AML-193 (cell line): ENCODE measurements at regions not wholly inside any gene's neighbourhood (a gene's known extent, or its start where the extent isn't known, plus 50 kb on each side); places are given as distances from the start of the nearest gene placed in this dataset.
"Not testable (repeated sequence)": the region's sequence is repeated elsewhere in the genome, so short reads cannot be mapped to it uniquely, and the experiment has no call there.

Source experiments
- DNase-seq, 2 experiments: peaks; one replicate each; lab custom pipeline; 2025; lab: John Stamatoyannopoulos, UW

DNA sequence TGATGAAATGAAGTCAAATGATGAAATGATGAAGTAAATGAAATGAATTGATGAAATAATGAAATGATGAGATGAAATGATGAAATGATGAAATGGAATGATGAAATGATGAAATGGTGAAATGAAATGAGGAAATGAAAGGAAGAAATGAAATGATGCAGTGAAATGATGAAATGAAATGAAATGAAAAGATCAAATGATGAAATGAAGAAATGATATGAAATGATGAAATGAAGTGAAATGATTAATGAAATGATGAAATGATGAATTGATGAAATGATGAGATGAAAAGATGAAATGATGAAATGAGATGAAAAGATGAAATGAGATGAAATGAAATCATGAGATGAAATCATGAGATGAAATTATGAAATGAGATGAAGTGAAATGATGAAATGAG, 139.2 kb upstream of the ERV3-1 start:
- DNase-seq, result not testable (repeated sequence)

DNA sequence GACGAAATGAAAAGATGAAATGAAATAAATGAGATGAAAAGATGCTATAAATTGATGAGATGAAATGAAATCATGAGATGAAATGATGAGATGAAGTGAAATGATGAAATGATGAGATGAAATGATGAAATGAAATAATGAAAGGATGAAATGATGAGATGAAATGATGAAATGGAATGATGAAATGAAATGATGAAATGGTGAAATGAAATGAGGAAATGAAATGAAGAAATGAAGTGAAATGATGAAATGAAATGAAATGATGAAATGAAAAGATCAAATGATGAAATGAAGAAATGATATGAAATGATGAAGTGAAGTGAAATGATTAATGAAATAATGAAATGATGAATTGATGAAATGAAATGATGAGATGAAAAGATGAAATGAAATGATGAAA, 138.5 kb upstream of the ERV3-1 start:
- DNase-seq, result not testable (repeated sequence)

DNA sequence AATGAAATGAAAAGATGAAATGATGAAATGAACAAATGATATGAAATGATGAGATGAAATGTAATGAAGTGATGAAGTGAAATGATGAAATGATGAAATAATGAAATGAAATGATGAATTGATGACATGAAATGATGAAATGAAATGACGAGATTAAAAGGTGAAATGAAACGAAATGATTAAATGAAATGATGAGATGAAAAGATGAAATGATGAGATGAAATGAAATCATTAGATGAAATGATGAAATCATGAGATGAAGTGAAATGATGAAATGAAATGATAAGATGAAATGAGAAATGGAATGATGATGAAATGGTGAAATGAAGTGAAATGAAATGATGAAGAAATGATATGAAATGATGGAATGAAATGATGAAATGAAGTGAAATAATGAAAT, 138.1 kb upstream of the ERV3-1 start:
- not testable (repeated sequence) for DNase-seq

DNA sequence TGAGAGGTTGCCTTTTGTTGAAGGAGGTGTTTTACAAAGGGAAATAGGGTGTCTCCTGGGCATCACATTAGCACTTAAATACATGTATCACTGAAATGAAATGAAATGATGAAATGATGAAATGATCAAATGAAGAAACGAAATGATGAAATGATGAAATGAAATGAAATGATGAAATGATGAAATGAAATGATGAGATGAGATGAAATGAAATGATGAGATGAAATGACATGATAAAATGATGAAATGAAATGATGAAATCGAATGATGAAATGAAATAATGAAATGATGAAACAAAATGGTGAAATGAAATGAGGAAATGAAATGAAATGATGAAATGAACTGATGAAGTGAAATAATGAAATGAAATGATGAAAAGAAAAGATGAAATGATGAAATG, 137.6 kb upstream of the ERV3-1 start:
- DNase-seq, result not testable (repeated sequence)

DNA sequence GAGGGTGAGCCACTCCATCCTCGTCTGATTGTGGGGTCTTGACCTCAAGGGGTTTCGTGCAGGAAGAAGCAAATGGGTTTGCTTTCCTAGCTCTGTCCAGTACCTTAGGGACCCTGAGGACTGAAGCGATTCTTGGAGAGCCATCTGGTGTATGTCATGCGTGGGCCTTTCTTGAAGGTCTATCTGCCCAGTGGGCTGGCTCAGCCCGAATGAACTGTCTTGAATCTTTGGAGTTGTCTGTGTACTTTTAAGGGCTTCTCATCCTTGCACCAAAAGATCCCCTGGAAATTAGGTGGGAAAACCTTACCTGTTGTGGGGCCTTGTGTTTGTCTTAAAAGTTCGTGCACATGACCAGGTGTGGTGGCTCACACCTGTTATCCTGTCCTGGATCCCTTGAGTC, 135.4 kb upstream of the ERV3-1 start:
- DNase-seq, result not testable (repeated sequence)

DNA sequence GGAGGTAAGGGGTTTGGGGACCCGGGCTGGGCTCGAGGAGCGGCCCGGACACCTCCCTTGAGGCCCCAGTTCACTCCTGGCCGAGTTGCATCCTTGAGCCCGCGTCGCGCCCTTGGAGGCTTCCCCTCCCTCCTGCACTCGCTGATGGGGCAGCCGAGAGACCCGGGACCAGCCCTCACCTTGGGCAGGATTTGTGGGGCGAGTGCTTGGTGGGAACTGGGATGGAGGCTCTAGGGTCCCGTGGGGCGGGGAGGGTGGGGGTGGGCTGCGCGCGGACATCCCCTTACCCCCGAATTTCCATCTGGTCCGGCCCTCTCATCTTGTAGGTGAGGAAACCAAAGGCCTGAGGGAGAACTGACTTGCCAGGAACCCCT, 134.9 kb upstream of the ERV3-1 start:
- DNase-seq, result not testable (repeated sequence)

DNA sequence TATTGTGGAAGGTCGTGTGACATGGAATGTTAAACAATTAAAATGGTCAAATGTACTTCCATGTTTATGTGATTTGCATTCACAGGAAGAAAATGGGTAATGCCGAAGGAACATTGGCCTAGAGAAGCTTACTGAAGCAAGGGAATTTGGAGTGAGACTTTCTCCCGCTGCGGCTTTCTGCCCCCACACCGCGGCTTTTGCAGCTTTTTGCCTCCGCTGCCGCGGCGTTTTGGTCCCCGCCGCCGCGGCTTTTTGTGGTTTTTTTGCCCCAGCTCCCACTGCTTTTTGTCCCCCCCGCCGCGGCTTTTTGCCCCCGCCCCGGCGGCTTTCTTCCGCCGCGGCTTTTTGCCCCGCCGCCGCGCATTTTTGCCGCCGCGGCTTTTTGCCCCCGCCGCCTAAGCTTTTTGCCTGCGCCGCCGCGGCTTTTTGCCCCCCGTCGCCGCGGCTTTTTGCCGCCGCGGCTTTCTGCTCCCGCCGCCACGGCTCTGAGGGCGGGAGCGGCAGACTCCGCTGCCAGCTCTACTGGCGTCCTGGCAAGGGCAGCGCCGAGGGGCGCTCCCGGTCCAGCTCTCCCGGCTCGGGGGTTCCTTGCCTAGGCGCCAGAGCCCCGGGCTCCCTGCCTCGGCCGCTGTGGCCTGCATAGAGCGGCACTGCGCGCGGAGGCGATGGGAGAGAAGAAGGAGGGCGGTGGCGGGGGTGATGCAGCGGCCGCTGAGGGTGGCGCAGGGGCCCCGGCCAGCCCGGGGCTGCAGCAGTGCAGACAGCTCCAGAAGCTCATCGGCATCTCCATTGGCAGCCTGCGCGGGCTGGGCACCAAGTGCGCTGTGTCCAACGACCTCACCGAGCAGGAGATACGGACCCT, 134.3 kb upstream of the ERV3-1 start:
- DNase-seq, result not testable (repeated sequence)

DNA sequence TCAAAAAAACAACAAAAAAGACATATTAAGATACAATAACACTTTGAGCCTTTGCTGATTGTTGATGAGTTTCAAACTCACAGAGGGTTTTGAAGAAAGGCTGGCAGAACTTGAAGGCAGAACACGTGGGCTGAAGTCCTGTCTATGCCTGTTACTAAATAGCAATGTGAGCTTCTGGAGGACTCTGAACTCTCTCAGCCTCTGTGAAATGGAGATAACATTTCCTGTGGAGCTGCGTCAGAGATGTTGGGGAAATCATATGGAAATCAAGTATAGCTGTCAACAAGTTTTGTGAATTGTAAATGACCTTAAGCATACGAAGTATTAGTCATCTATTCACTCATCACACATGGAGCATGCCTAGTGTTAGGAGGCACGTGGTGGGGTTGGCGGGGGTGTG, 130.4 kb upstream of the ERV3-1 start:
- not testable (repeated sequence) for DNase-seq

DNA sequence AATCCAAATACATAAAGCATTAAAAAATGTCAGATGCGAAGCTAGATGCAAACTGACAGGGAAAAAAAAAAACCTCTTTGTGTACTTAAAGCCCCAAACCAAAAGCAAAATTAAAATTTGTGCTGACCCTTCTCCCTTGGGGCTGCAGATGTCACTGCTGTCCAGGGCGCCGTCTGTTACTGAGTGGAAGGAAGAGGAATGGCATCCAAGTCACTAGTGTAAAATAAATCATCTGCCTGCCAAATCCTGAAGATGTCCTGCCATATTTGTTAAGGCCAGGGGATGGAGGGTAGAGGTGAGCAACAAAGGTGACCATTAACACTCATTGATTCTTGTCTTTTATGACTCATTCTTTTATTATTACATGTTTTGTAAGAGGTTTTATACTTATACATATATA, 126.6 kb upstream of the ERV3-1 start:
- not testable (repeated sequence) for DNase-seq

DNA sequence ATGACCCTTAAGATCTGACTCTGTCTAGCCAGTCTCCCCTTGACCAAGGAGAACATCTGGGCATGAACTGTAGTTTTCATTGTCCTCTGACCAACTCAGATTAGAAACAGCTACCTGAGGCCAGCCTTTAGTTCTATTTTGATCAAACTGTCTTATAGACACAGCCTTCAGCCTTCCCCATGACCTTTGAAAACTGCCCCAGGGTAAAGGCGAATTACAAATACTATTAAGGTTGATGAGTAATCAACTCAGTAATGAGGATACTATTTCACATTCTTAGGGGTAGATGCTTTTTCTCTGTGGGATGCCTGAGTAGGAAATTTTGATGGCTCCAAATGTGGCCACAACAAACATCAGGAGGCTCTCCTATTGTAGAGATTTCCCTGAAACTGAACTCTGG, 125.8 kb upstream of the ERV3-1 start:
- not testable (repeated sequence) for DNase-seq

DNA sequence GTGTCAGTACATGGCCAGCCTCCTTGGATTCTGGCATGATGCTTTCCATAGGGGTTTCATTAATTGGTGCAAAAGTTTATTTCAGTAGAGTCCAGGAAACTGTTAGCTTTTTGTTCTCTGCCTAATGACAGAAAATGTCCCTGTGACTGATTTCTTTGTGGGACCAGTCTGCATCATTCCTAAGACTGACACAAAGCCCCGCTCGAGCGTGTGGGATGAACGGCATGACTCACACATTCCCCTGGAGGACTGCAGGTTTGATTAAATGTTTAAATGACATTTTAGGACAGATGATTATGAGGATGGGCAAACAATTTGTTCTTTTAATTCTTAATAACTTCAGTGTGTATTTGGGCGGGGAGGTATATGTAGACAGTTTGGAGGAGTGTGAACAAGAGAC, 120.9 kb upstream of the ERV3-1 start:
- DNase-seq, result not testable (repeated sequence)

DNA sequence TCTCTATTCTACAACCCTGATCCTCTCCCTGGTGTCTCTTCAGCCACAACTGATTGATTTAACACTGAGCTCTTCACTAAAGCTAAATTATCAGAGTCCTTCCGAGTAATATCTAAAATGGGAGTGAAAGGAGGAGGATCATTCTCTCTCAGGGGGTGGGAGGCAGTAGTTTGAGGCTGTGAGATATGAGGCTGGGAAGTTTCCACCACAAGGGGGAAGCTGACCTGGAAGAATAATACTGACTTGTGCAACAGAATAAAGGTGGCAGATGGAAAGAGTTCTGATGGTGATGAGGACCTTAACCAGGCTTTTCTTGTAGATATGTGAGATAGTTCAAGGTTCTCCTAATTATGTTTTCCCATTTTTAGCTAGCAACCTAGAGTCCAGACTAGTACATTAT, 118.1 kb upstream of the ERV3-1 start:
- not testable (repeated sequence) for DNase-seq

DNA sequence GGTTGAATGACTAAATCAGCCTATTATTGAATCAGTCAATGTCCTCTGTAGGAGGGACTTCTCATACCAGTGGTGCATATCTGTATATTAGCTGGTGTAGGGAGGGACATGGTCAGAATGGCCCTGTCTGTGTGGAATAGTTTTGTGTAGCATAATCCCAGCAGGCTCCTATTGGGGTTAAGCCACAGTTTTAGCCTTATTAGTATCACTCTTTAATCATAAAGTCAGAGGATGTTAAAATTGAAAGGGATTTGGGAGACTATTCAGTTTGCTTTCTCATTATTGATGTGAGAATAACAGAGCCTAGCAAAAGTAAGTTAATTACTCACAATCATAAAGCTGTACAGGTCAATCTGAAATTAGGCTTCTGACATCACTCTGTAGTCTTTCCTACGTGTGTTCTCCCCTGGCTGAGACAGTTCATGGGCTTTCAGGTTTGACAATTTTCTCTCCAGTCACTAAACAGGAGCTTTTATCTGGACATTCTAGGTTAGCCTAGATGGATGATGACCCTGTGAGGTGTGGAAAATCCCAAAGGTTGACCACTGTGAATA, 99.2 kb upstream of the ERV3-1 start:
- not testable (repeated sequence) for DNase-seq

DNA sequence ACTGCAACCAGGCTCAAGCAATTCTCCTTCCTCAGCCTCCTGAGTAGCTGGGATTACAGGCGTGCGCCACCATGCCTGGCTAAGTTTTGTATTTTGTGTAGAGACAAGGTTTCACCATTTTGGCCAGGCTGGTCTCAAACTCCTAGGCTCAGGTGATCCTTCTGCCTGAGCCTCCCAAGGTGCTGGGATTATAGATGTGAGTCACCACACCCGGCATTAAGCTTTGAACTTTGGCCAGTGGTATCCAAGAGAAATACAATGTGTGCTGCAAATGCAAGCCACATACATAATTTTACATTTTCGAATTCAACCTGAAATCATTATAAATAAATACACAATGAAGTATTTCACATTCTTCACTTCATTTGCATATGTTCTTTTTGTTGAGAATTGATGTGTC, 94.0 kb upstream of the ERV3-1 start:
- not testable (repeated sequence) for DNase-seq

DNA sequence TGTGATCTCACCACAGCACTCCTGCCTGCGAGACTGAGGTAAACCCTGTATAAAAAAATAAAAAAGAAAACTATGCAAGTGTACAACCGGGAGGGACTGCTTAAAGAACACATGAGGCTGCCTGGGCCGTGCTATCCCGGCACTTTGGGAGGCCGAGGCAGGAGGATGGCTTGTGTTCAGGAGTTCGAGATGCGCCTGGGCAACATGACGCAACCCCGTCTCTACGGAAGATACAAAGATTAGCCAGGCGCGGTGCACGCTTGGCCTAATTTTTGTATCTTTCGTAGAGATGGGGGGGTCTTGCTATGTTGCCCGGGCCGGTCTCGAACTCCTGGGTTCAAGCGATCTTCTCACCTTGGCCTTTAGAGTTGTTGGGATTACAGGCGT, 75.2 kb upstream of the ERV3-1 start:
- not testable (repeated sequence) for DNase-seq

DNA sequence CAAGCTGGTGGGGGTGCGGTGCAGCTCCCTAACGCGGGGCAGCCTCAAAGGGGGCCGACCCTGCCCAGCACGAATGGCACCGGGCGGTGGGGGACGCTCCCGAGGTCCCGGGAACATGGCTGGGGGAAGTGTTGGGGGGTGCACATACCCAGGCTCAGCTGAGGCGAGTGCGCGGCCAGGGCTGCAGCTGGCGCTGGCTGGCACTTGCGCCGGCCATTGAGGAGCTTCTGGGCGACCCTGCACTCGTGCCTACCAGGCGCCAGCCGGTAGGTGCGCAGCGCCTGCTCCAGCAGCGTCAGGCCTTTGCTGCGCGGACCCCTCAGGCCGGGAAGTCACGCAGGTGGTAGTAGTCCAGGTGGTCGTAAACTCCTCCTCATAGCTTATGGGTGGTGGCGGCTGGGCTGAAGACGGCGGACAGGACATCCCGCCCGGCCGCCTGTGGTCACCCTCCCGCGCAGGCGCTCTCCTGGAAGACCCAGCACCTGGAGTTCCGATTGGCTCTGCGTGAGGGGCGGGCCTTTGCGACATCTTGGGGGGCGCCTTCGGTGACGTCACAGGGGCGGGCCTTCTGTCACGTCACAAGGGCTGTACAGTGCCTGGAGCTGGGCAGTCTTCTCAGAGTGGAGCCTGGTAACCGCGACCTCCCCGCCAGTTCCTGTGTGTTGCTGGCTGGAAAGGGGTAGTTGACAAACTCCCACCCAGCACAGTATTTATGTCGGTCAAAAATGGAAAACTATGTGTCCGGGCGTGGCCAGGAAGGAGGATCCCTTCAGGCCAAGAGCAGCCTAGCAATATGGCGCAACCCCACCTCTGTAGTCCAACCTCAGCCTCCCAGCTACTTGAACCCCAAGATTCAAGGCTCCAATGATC, 74.5 kb upstream of the ERV3-1 start:
- DNase-seq, result peak; percentile 62 to 70

DNA sequence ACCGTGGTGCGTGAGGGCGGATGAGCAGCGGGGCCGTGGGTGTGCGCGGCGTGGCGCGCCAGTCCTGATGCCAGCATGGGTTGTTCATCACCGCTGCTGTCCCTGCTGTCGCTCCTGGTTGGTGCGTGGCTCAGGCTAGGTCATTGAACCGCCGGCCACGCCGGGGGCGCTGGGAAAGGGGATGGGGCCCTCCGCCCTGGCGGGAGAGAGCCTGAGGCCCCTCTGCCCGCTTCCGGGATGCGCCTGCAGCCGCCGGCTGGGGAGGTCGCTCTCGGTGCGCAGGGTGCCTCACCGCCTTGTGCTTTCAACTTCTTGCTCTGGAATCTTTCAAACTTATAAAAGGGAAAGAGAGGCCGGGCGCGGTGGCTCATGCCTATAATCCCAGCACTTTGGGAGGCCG, 68.5 kb upstream of the ERV3-1 start:
- not testable (repeated sequence) for DNase-seq

DNA sequence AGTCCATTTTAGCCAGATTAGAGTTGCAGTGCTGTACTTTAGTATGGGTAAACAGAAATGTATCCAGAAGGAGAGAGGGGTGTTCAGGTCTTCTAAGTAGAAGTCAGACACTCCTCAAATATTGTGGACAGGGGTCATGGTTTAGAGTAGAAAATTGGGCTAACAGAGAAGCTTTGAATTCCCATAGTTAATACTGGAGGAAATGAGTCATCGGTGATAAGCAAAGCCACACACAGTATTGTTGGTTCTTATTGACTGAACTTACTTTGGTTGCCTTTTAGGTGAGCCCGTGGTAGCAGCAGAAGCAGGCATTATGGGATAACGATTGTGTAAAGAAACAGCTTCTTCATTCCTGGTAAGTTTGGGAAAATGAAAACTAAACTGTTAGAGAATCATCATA, 66.7 kb upstream of the ERV3-1 start:
- not testable (repeated sequence) for DNase-seq

DNA sequence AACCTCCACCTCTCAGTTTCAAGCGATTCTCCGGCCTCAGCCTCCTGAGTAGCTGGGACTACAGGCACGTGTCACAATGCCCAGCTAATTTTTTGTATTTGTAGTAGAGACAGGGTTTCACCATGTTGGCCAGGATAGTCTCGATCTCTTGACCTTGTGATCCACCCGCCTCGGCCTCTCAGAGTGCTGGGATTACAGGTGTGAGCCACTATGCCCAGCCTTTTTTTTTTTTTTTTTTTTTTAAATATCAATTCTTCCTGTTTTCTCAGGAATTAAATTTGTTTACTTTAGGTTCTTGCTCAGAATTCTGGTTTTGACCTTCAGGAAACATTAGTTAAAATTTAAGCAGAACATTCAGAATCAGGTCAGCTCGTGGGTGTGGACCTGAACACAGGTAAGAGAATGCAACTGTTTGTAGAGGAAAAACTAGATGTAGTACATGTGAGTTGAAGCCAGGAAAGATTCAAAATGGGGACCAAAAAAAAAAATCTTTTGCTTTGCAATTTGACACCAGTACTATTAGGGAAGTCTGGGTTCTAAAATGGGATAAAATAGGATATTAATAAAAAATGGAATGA, 65.5 kb upstream of the ERV3-1 start:
- not testable (repeated sequence) for DNase-seq

DNA sequence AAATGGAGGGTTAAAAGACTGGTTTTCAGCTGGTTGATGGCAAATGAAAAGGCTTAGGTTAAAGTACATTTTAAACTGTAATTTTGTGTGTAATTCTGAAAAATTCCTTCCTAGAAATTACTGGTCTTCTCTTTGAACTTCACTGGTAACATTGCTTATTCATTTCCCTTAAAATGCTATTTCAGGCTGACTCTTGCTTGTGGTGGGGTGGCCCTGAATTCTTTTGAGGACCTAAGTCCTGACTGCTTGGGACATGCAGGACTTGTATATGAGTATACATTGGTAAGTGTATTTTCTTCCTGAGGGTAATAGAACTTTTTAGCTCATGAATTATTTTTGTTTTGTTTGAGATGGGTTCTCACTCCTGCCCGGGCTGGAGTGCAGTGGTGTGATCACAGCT, 63.0 kb upstream of the ERV3-1 start:
- DNase-seq, result not testable (repeated sequence)

DNA sequence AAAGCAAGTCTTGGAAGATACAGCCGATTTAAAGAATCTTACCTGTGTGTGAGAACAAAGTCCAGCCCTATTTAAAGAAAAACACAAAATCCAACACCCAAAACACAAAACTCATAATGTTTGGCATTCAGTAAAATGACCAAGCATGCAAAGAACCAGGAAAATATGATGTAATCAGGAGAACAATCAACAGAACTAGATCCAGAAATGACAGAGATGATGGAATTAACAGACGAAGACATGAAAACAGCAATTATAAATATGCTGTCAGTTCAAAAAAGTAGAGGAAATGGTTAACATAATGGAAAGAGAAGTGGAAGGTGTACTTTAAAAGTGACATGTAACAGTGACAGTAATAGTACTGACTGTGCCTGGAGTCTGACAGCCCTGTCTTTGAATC, 56.1 kb upstream of the ERV3-1 start:
- not testable (repeated sequence) for DNase-seq

DNA sequence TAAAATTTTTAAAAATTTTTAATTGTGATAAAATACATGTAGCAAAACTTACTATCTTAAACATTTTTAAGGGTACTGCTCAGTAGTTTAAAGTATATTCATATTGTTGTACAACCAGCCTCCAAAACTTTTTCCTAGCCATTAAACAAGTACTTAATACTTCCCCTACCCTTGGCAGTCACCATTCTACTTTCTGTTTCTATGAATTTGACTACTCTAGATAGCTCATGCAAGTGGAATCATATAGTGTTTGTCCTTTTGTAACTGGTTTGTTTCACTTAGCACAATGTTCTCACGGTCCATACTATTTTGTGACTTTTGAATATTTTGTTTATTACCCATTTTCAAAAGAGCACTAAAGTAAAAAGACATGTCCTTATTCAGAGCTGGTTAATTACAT, 52.8 kb upstream of the ERV3-1 start:
- not testable (repeated sequence) for DNase-seq
